Esophagus muscularis mucosa (tissue), 4 donors: ENCODE measurements at regions not wholly inside any gene's neighbourhood (a gene's known extent, or its start where the extent isn't known, plus 50 kb on each side); places are given as distances from the start of the nearest gene placed in this dataset.

ENCODE experiments used
- DNase-seq: peaks from one replicate; pipeline ENCODE4 v3.0.0-alpha.2; 2017; ENCODE audit errors: extremely low spot score
- H3K27ac ChIP-seq, 4 donors: fragments of 200-600 bp; sonication (generic); replicated peaks in 1 of 4; 1 replicate in 3 of 4; 2 replicates in 1 of 4; pipeline ENCODE4 v1.5.1; 2016 to 2019; ENCODE audit warnings: mild to moderate bottlenecking in 1 of 4
- H3K27me3 ChIP-seq, 4 donors: fragments of 200-600 bp; sonication (generic); one replicate each; pipeline versions ENCODE4 v1.5.1 to v1.6.0; 2016 to 2019
- H3K36me3 ChIP-seq, 4 donors: fragments of 200-600 bp; sonication (generic); one replicate each; pipeline ENCODE4 v1.5.1; 2016 to 2019
- H3K4me1 ChIP-seq, 4 donors: fragments of 200-600 bp; sonication (generic); one replicate each; pipeline ENCODE4 v1.5.1; 2016 to 2019
- H3K4me3 ChIP-seq, 4 donors: fragments of 200-600 bp; sonication (generic); 1 replicate in 2 of 4; 2 replicates in 2 of 4; pipeline ENCODE4 v1.5.1; 2016 to 2019; ENCODE audit warnings: mild to moderate bottlenecking in 4 of 4, moderate library complexity in 1 of 4
- H3K9me3 ChIP-seq, 4 donors: fragments of 200-600 bp; sonication (generic); 1 replicate in 3 of 4; 2 replicates in 1 of 4; pipeline ENCODE4 v1.5.1; 2016 to 2019
- EP300 ChIP-seq: sonication (generic); formaldehyde crosslinking; IDR thresholded peaks from one replicate; pipeline ENCODE4 v1.6.1; 2017; ENCODE audit warnings: antibody characterized with exemption
- POLR2A ChIP-seq: fragments of 450-650 bp; IDR thresholded peaks from one replicate; pipeline ENCODE4 v1.6.1; 2017; ENCODE audit warnings: antibody characterized with exemption, moderate library complexity, mild to moderate bottlenecking, low read depth
- POLR2AphosphoS5 ChIP-seq, 2 donors: sonication (generic); formaldehyde crosslinking; IDR thresholded peaks; one replicate each; pipeline ENCODE4 v1.6.1; 2017; ENCODE audit warnings: antibody characterized with exemption in 2 of 2
- WGBS: methylation state at CpG from one replicate; pipeline ENCODE4 v1.1.5; 2018; 5-methylcytosine and 5-hydroxymethylcytosine counted together
- intact Hi-C: fragments of 100-400 bp; cut with DNase I; formaldehyde crosslinking; loops from one replicate; pipeline ENCODE4 v1.15.1; 2023
- TF ChIP-seq, protein P1 (sequence below), 3 experiments: fragments of 200-600 bp in 2 of 3; fragments of 450-650 bp in 1 of 3; sonication (generic) in 2 of 3; IDR thresholded peaks; one replicate each; pipeline ENCODE4 v1.5.1; 2017 to 2019; ENCODE audit warnings: antibody characterized with exemption in 3 of 3, mild to moderate bottlenecking in 2 of 3, moderate library complexity in 1 of 3

- Histone ChIP-seq H3K4me3 (no peak overlapping the region), H3K9me3 (peaks cover 0 to 6% (median 0%) of the 10 kb centered on the region in 4 donors), H3K27me3 (peaks cover 0 to 17% (median 0%) of the 10 kb centered on the region in 4 donors), H3K27ac (no peak overlapping the region), H3K4me1 (no peaks in the 10 kb centered on the region), H3K36me3 (no peaks in the 10 kb centered on the region)
- intact Hi-C loops, result no loop called here
- no peak for DNase-seq
- WGBS, result 92% methylated on average over 7 of the region's 7 CpGs
- no peak for TF ChIP-seq POLR2AphosphoS5 (IDR thresholded peaks at IDR 0.05)
- no peak for TF ChIP-seq POLR2A
- TF ChIP-seq EP300, result no peak
- TF ChIP-seq, protein P1, sequence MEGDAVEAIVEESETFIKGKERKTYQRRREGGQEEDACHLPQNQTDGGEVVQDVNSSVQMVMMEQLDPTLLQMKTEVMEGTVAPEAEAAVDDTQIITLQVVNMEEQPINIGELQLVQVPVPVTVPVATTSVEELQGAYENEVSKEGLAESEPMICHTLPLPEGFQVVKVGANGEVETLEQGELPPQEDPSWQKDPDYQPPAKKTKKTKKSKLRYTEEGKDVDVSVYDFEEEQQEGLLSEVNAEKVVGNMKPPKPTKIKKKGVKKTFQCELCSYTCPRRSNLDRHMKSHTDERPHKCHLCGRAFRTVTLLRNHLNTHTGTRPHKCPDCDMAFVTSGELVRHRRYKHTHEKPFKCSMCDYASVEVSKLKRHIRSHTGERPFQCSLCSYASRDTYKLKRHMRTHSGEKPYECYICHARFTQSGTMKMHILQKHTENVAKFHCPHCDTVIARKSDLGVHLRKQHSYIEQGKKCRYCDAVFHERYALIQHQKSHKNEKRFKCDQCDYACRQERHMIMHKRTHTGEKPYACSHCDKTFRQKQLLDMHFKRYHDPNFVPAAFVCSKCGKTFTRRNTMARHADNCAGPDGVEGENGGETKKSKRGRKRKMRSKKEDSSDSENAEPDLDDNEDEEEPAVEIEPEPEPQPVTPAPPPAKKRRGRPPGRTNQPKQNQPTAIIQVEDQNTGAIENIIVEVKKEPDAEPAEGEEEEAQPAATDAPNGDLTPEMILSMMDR (IDR thresholded peaks at IDR 0.05), result no peak
Observed at GRCh38 chrX:480861-481417, 94.2 kb upstream of the PPP2R3B start.

GRCh38 chrX:482192-482701 lies 95.5 kb upstream of the PPP2R3B start:
- TF ChIP-seq POLR2AphosphoS5 (IDR thresholded peaks at IDR 0.05) (no peak), POLR2A (no peak), EP300 (no peak)
- TF ChIP-seq, protein P1 (IDR thresholded peaks at IDR 0.05), result no peak

DNA sequence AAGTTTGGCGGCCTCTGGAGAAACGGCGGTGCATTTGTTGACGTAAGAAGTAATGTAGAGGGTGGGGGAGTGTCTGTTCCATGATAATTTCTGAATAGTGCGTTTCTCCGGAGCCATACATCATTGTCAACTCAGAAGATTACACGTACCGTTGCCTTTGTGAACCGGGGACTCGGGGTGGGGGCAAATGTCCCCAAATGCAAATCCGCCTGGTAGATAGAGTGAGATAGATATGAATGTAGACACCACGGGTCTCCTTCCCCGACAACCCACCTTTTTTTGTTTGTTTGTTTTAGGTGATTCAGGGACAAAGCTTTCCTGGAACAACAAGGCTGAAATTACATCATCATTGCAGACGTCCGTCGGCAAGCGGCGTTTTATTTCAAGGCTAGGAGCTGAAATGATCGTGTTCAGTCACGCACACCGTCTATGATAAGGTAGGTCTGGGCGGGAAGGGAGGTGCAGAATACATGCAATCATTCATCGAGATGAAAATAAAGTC lies 96.0 kb upstream of the PPP2R3B start:
- 72% methylated on average over 23 of the region's 23 CpGs for WGBS
- intact Hi-C loops, result no loop called here
- DNase-seq, result no peak
- Histone ChIP-seq H3K4me1 (no peaks in the 10 kb centered on the region), H3K27me3 (peaks cover 0 to 10% (median 0%) of the 10 kb centered on the region in 4 donors), H3K27ac (no peak overlapping the region), H3K36me3 (no peaks in the 10 kb centered on the region), H3K4me3 (no peak overlapping the region), H3K9me3 (peaks cover 0 to 15% (median 2%) of the 10 kb centered on the region in 4 donors)
- no peak for TF ChIP-seq POLR2A
- TF ChIP-seq POLR2AphosphoS5 (IDR thresholded peaks at IDR 0.05), result no peak
- TF ChIP-seq, protein P1 (IDR thresholded peaks at IDR 0.05), result no peak
- no peak for TF ChIP-seq EP300

More at GRCh38 chrX:482192-482701, 95.5 kb upstream of the PPP2R3B start:
- Histone ChIP-seq H3K27ac (no peak overlapping the region), H3K9me3 (peaks cover 0 to 15% (median 2%) of the 10 kb centered on the region in 4 donors), H3K4me1 (no peaks in the 10 kb centered on the region), H3K36me3 (no peaks in the 10 kb centered on the region), H3K4me3 (no peak overlapping the region), H3K27me3 (peaks cover 0 to 13% (median 0%) of the 10 kb centered on the region in 4 donors)
- 56% methylated on average over 13 of the region's 13 CpGs for WGBS
- DNase-seq, result no peak
- intact Hi-C loops, result no loop called here

DNA sequence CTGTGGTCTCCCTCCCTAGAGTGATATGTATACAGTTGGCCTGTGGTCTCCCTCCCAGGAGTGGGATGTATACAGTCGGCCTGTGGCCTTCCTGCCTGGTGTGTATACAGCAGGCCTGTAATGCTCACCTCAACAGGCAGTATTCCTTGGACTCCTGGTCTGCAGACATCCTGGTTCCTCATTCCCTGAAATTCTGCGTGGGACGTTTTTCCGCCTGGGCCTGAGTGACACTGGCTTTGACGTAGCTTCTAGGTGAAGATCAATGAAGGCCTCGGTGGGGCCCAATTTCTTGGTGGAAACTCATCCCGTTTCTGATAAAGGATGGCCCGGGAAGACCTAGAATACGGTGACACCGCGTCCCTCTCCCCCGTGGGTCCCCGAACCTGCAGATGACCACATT lies 98.7 kb upstream of the PPP2R3B start:
- no peaks in the 10 kb centered on the region for H3K27me3 ChIP-seq
- H3K4me1 ChIP-seq, result no peaks in the 10 kb centered on the region
- TF ChIP-seq POLR2A (no peak), POLR2AphosphoS5 (IDR thresholded peaks at IDR 0.05) (no peak), EP300 (no peak)
- TF ChIP-seq, protein P1 (IDR thresholded peaks at IDR 0.05), result no peak
- no peak for DNase-seq
- intact Hi-C loops, result no loop called here
- H3K27ac ChIP-seq, result no peak overlapping the region
- H3K36me3 ChIP-seq, result no peaks in the 10 kb centered on the region
- H3K4me3 ChIP-seq, result no peak overlapping the region
- WGBS, result 86% methylated on average over 13 of the region's 13 CpGs
- H3K9me3 ChIP-seq, result peaks cover 0 to 15% (median 2%) of the 10 kb centered on the region in 4 donors

GRCh38 chrX:486325-486724 lies 99.6 kb upstream of the PPP2R3B start:
- DNase-seq, result no peak
- H3K4me3 ChIP-seq, result no peak overlapping the region
- 97% methylated on average over 4 of the region's 4 CpGs for WGBS
- no peaks in the 10 kb centered on the region for H3K36me3 ChIP-seq
- H3K9me3 ChIP-seq, result peaks cover 0 to 15% (median 2%) of the 10 kb centered on the region in 4 donors
- H3K27me3 ChIP-seq, result no peaks in the 10 kb centered on the region
- intact Hi-C loops, result no loop called here
- H3K27ac ChIP-seq, result no peak overlapping the region
- TF ChIP-seq, protein P1 (IDR thresholded peaks at IDR 0.05), result no peak
- TF ChIP-seq POLR2A (no peak), POLR2AphosphoS5 (IDR thresholded peaks at IDR 0.05) (no peak), EP300 (no peak)
- H3K4me1 ChIP-seq, result no peaks in the 10 kb centered on the region
